Spleen (tissue), 7 donors: ENCODE measurements at regions not wholly inside any gene's neighbourhood (a gene's known extent, or its start where the extent isn't known, plus 50 kb on each side); places are given as distances from the start of the nearest gene placed in this dataset.

ENCODE experiments used
- POLR2AphosphoS5 ChIP-seq, 3 donors: sonication (generic); formaldehyde crosslinking; IDR thresholded peaks; one replicate each; pipeline ENCODE4 v1.5.1; 2017; ENCODE audit warnings: antibody characterized with exemption in 3 of 3
- TF ChIP-seq, protein P1 (sequence below), 11 experiments: fragments of 200-600 bp in 7 of 11; fragments of 450-650 bp in 4 of 11; sonication (generic) in 4 of 11; IDR thresholded peaks in 8 of 11; conservative IDR thresholded peaks in 3 of 11; 1 replicate in 7 of 11; 2 replicates in 4 of 11; pipeline versions ENCODE4 v1.4.0 to v1.8.0; 2016 to 2021; ENCODE audit warnings: antibody characterized with exemption in 11 of 11, inconsistent platforms in 4 of 11, mild to moderate bottlenecking in 1 of 11
- donor health status: DM: no; HTN: no; CAD: no; lungs with moderate emphysema.
- donor health status: DM: no; HTN: no; CAD: no.
- donor health status: DM: no; HTN: no; CAD: no.

DNA sequence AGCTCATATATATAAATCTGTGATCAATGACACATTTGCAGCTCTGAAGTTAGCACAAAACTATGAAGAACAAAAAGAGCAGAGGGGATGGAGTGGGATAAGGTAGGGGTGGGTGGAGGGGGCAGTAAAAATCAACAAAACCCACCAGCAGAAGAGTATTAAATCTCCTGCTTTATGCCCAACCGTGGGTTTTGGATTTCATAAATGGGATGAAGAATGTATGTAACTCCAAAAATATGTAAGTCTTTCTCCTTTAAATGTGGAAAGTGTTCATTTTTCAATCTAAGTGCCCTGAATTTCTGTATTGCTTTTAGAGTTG lies 480.3 kb upstream of the MARCKS start:
- no peak for TF ChIP-seq POLR2AphosphoS5 (IDR thresholded peaks at IDR 0.05)
- TF ChIP-seq, protein P1, sequence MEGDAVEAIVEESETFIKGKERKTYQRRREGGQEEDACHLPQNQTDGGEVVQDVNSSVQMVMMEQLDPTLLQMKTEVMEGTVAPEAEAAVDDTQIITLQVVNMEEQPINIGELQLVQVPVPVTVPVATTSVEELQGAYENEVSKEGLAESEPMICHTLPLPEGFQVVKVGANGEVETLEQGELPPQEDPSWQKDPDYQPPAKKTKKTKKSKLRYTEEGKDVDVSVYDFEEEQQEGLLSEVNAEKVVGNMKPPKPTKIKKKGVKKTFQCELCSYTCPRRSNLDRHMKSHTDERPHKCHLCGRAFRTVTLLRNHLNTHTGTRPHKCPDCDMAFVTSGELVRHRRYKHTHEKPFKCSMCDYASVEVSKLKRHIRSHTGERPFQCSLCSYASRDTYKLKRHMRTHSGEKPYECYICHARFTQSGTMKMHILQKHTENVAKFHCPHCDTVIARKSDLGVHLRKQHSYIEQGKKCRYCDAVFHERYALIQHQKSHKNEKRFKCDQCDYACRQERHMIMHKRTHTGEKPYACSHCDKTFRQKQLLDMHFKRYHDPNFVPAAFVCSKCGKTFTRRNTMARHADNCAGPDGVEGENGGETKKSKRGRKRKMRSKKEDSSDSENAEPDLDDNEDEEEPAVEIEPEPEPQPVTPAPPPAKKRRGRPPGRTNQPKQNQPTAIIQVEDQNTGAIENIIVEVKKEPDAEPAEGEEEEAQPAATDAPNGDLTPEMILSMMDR (IDR thresholded peaks at IDR 0.05 in 8 of 11, conservative IDR thresholded peaks at IDR 0.05 in 3 of 11) = no peak
